ENCODE measurements at regions not wholly inside any gene's neighbourhood (a gene's known extent, or its start where the extent isn't known, plus 50 kb on each side); places are given as distances from the start of the nearest gene placed in this dataset.
"Not testable (repeated sequence)": the region's sequence is repeated elsewhere in the genome, so short reads cannot be mapped to it uniquely, and the experiment has no call there.

GRCh38 chr12:58316926-58317325 lies 375.6 kb downstream of the ATP23 start:
- no peak for DNase-seq

GRCh38 chr12:58321414-58321813 lies 380.0 kb downstream of the ATP23 start:
- no peak for DNase-seq

GRCh38 chr12:58323676-58324075 lies 382.3 kb downstream of the ATP23 start:
- DNase-seq: no peak

GRCh38 chr12:58325561-58325960 lies 384.2 kb downstream of the ATP23 start:
- no peak for DNase-seq

- DNase-seq: no peak
Observed at GRCh38 chr12:58326534-58326933, 385.2 kb downstream of the ATP23 start.

GRCh38 chr12:58336581-58337242 lies 395.3 kb downstream of the ATP23 start:
- not testable (repeated sequence) for DNase-seq

- not testable (repeated sequence) for DNase-seq
Observed at GRCh38 chr12:58337539-58337938, 396.2 kb downstream of the ATP23 start.

- DNase-seq: no peak
Observed at GRCh38 chr12:58341791-58342190, 400.4 kb downstream of the ATP23 start.

- no peak for DNase-seq
Observed at GRCh38 chr12:58342736-58343135, 401.4 kb downstream of the ATP23 start.

GRCh38 chr12:58346032-58346632 lies 404.8 kb downstream of the ATP23 start:
- no peak for DNase-seq

- no peak for DNase-seq
Observed at GRCh38 chr12:58347188-58347587, 405.8 kb downstream of the ATP23 start.

GRCh38 chr12:58347691-58348090 lies 406.3 kb downstream of the ATP23 start:
- no peak for DNase-seq

- DNase-seq: no peak
Observed at GRCh38 chr12:58349161-58349560, 407.8 kb downstream of the ATP23 start.

GRCh38 chr12:58356794-58357193 lies 415.4 kb downstream of the ATP23 start:
- DNase-seq: no peak

- DNase-seq: no peak
Observed at GRCh38 chr12:58357511-58357910, 416.1 kb downstream of the ATP23 start.

GRCh38 chr12:58358369-58358768 lies 417.0 kb downstream of the ATP23 start:
- no peak for DNase-seq

GRCh38 chr12:58359084-58359483 lies 417.7 kb downstream of the ATP23 start:
- no peak for DNase-seq

GRCh38 chr12:58361056-58361455 lies 419.7 kb downstream of the ATP23 start:
- no peak for DNase-seq

GRCh38 chr12:58363971-58364370 lies 422.6 kb downstream of the ATP23 start:
- DNase-seq: no peak

- no peak for DNase-seq
Observed at GRCh38 chr12:58364389-58365086, 423.2 kb downstream of the ATP23 start.

GRCh38 chr12:58365087-58365390 lies 423.7 kb downstream of the ATP23 start:
- DNase-seq: no peak

- DNase-seq: no peak
Observed at GRCh38 chr12:58367041-58367440, 425.7 kb downstream of the ATP23 start.

GRCh38 chr12:58368001-58368400 lies 426.6 kb downstream of the ATP23 start:
- DNase-seq: no peak

- DNase-seq: no peak
Observed at GRCh38 chr12:58369576-58369975, 428.2 kb downstream of the ATP23 start.

GRCh38 chr12:58372298-58372697 lies 430.9 kb downstream of the ATP23 start:
- no peak for DNase-seq
